DMS53 treated with DMSO at 0.1 percent for 48 hours (cell line): ENCODE measurements at regions not wholly inside any gene's neighbourhood (a gene's known extent, or its start where the extent isn't known, plus 50 kb on each side); places are given as distances from the start of the nearest gene placed in this dataset.
"Not testable (repeated sequence)": the region's sequence is repeated elsewhere in the genome, so short reads cannot be mapped to it uniquely, and the experiment has no call there.

ENCODE experiments used
- DNase-seq: peaks from one replicate; lab custom pipeline; 2025; ENCODE audit not compliant: unreplicated experiment; lab: John Stamatoyannopoulos, UW

- DNase-seq = no peak
Measured at GRCh38 chr13:99677116-99677951, 176.1 kb downstream of the TM9SF2 start.

GRCh38 chr13:99671746-99672145 is 170.5 kb downstream of the TM9SF2 start:
- DNase-seq = no peak

- not testable (repeated sequence) for DNase-seq
Measured at GRCh38 chr13:99669096-99669495, 167.8 kb downstream of the TM9SF2 start.

GRCh38 chr13:99666146-99666805 is 165.0 kb downstream of the TM9SF2 start:
- DNase-seq = no peak

GRCh38 chr13:99665711-99666110 is 164.4 kb downstream of the TM9SF2 start:
- no peak for DNase-seq

- no peak for DNase-seq
Measured at GRCh38 chr13:99663908-99664307, 162.6 kb downstream of the TM9SF2 start.

- no peak for DNase-seq
Measured at GRCh38 chr13:99663185-99663825, 162.0 kb downstream of the TM9SF2 start.

GRCh38 chr13:99662678-99663077 is 161.4 kb downstream of the TM9SF2 start:
- DNase-seq = no peak

GRCh38 chr13:99661791-99662190 is 160.5 kb downstream of the TM9SF2 start:
- no peak for DNase-seq

GRCh38 chr13:99659866-99660554 is 158.7 kb downstream of the TM9SF2 start:
- no peak for DNase-seq

- DNase-seq = no peak
Measured at GRCh38 chr13:99659226-99659625, 158.0 kb downstream of the TM9SF2 start.

GRCh38 chr13:99658261-99658991 is 157.2 kb downstream of the TM9SF2 start:
- DNase-seq = peak; percentile 3

GRCh38 chr13:99657848-99658260 is 156.6 kb downstream of the TM9SF2 start:
- DNase-seq = no peak

- no peak for DNase-seq
Measured at GRCh38 chr13:99656844-99657381, 155.6 kb downstream of the TM9SF2 start.

GRCh38 chr13:99656092-99656745 is 154.9 kb downstream of the TM9SF2 start:
- peak; percentile 12 for DNase-seq

- no peak for DNase-seq
Measured at GRCh38 chr13:99655351-99656091, 154.2 kb downstream of the TM9SF2 start.

- DNase-seq = no peak
Measured at GRCh38 chr13:99654076-99654475, 152.8 kb downstream of the TM9SF2 start.

GRCh38 chr13:99653526-99653925 is 152.3 kb downstream of the TM9SF2 start:
- DNase-seq = no peak

GRCh38 chr13:99652901-99653300 is 151.6 kb downstream of the TM9SF2 start:
- no peak for DNase-seq
